Esophagus muscularis mucosa (tissue), 4 donors: ENCODE measurements at regions not wholly inside any gene's neighbourhood (a gene's known extent, or its start where the extent isn't known, plus 50 kb on each side); places are given as distances from the start of the nearest gene placed in this dataset.

Experiments used
- DNase-seq: peaks from one replicate; pipeline ENCODE4 v3.0.0-alpha.2; 2017; ENCODE audit errors: extremely low spot score
- H3K27ac ChIP-seq, 4 donors: fragments of 200-600 bp; sonication (generic); replicated peaks in 1 of 4; 1 replicate in 3 of 4; 2 replicates in 1 of 4; pipeline ENCODE4 v1.5.1; 2016 to 2019; ENCODE audit warnings: mild to moderate bottlenecking in 1 of 4
- H3K27me3 ChIP-seq, 4 donors: fragments of 200-600 bp; sonication (generic); one replicate each; pipeline versions ENCODE4 v1.5.1 to v1.6.0; 2016 to 2019
- H3K36me3 ChIP-seq, 4 donors: fragments of 200-600 bp; sonication (generic); one replicate each; pipeline ENCODE4 v1.5.1; 2016 to 2019
- H3K4me1 ChIP-seq, 4 donors: fragments of 200-600 bp; sonication (generic); one replicate each; pipeline ENCODE4 v1.5.1; 2016 to 2019
- H3K4me3 ChIP-seq, 4 donors: fragments of 200-600 bp; sonication (generic); 1 replicate in 2 of 4; 2 replicates in 2 of 4; pipeline ENCODE4 v1.5.1; 2016 to 2019; ENCODE audit warnings: mild to moderate bottlenecking in 4 of 4, moderate library complexity in 1 of 4
- H3K9me3 ChIP-seq, 4 donors: fragments of 200-600 bp; sonication (generic); 1 replicate in 3 of 4; 2 replicates in 1 of 4; pipeline ENCODE4 v1.5.1; 2016 to 2019
- EP300 ChIP-seq: sonication (generic); formaldehyde crosslinking; IDR thresholded peaks from one replicate; pipeline ENCODE4 v1.6.1; 2017; ENCODE audit warnings: antibody characterized with exemption
- POLR2A ChIP-seq: fragments of 450-650 bp; IDR thresholded peaks from one replicate; pipeline ENCODE4 v1.6.1; 2017; ENCODE audit warnings: antibody characterized with exemption, moderate library complexity, mild to moderate bottlenecking, low read depth
- POLR2AphosphoS5 ChIP-seq, 2 donors: sonication (generic); formaldehyde crosslinking; IDR thresholded peaks; one replicate each; pipeline ENCODE4 v1.6.1; 2017; ENCODE audit warnings: antibody characterized with exemption in 2 of 2
- WGBS: methylation state at CpG from one replicate; pipeline ENCODE4 v1.1.5; 2018; 5-methylcytosine and 5-hydroxymethylcytosine counted together
- intact Hi-C: fragments of 100-400 bp; cut with DNase I; formaldehyde crosslinking; loops from one replicate; pipeline ENCODE4 v1.15.1; 2023
- TF ChIP-seq, protein P1 (sequence below), 3 experiments: fragments of 200-600 bp in 2 of 3; fragments of 450-650 bp in 1 of 3; sonication (generic) in 2 of 3; IDR thresholded peaks; one replicate each; pipeline ENCODE4 v1.5.1; 2017 to 2019; ENCODE audit warnings: antibody characterized with exemption in 3 of 3, mild to moderate bottlenecking in 2 of 3, moderate library complexity in 1 of 3

DNA sequence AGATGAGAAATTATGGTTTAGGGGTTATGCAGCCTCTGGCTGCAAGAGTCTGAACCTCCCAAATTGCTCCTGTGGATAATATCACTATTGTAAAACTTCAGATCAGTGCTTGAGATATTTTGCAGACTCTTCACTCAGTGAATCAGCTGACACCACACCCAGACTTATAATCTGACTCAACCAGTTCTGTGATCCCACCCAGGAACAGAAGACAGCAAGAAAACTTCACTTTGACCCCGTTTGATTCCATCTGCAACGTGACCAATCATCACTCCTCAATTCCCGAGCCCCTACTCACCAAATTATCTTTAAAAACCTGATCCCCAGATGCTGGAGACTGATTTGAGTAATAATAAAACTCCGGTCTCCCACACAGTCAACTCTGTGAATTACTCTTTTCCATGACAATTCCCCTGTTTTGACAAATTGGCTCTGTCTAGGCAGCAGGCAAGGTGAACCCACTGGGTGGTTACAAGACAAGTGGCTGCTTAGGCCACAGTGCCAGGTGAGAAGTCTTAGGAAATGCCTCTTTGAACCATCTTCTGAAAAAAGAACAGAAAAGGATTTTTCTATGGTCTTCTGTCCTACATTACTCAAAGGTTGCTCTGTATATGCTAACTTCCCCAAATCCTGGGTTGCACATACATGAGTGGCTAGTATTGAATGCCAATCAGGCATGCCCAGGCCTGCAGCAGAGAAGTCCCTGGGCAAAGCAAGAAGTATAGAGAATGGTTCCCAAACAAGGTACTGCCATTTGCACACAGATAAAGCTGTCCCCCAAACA, 588.0 kb downstream of the PRELID2 start:
- TF ChIP-seq, protein P1, sequence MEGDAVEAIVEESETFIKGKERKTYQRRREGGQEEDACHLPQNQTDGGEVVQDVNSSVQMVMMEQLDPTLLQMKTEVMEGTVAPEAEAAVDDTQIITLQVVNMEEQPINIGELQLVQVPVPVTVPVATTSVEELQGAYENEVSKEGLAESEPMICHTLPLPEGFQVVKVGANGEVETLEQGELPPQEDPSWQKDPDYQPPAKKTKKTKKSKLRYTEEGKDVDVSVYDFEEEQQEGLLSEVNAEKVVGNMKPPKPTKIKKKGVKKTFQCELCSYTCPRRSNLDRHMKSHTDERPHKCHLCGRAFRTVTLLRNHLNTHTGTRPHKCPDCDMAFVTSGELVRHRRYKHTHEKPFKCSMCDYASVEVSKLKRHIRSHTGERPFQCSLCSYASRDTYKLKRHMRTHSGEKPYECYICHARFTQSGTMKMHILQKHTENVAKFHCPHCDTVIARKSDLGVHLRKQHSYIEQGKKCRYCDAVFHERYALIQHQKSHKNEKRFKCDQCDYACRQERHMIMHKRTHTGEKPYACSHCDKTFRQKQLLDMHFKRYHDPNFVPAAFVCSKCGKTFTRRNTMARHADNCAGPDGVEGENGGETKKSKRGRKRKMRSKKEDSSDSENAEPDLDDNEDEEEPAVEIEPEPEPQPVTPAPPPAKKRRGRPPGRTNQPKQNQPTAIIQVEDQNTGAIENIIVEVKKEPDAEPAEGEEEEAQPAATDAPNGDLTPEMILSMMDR (IDR thresholded peaks at IDR 0.05): no peak
- no peaks in the 10 kb centered on the region for H3K27me3 ChIP-seq
- H3K4me1 ChIP-seq: peaks cover 0 to 9% (median 4%) of the 10 kb centered on the region in 4 donors
- no peaks in the 10 kb centered on the region for H3K36me3 ChIP-seq
- intact Hi-C loops: no loop called here
- 57% methylated on average over 4 of the region's 4 CpGs for WGBS
- DNase-seq: no peak
- H3K4me3 ChIP-seq: no peak overlapping the region
- no peak overlapping the region for H3K27ac ChIP-seq
- H3K9me3 ChIP-seq: no peaks in the 10 kb centered on the region

DNA sequence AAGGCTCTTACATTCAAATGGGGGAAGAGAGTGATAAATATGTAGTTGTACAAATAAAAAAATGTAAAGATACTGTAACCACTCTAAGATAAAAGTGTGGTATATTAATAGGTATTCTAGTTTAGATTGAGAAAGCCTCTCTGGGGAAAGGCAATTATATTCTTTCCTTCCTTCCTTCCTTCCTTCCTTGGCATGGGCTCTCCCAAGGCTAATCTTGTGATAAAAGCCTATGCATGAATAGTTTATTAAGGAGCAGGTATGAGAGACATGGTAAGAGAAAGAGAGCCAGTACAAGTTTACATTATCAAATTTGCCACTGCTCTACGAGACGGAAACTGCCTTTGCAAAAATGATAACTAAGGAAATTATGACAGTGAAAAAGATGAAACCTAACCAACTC, 588.8 kb downstream of the PRELID2 start:
- peaks cover 0 to 9% (median 4%) of the 10 kb centered on the region in 4 donors for H3K4me1 ChIP-seq
- no peaks in the 10 kb centered on the region for H3K36me3 ChIP-seq
- no peak overlapping the region for H3K27ac ChIP-seq
- no peaks in the 10 kb centered on the region for H3K27me3 ChIP-seq
- intact Hi-C loops: no loop called here
- H3K9me3 ChIP-seq: no peaks in the 10 kb centered on the region
- H3K4me3 ChIP-seq: no peak overlapping the region
- TF ChIP-seq, protein P1 (IDR thresholded peaks at IDR 0.05): no peak
- no peak for TF ChIP-seq EP300
- no peak for TF ChIP-seq POLR2A
- no peak for TF ChIP-seq POLR2AphosphoS5 (IDR thresholded peaks at IDR 0.05)
- DNase-seq: no peak
- WGBS: 82% methylated on average over 2 of the region's 2 CpGs

DNA sequence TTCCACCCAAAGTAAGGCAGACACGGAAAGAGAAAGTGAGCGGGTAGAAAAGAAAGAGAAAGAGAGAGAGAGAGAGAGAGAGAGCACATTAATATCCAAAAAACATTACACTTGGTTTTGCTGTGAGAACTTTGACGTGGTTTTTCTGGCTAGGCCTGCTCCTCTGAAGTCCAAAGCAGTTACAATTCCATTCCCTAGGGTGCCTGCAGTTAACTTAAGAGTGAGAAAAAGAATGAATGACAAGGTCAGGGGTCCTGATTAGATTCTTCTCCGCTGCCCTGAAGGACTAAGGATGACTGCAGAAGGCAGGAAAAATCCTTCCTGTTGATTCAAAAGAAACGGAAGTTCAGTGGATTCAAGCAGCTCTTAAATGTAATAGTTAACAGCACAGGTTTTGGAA, 589.8 kb downstream of the PRELID2 start:
- Histone ChIP-seq H3K4me3 (peak overlapping the region in 1 of 4 donors; percentile 9), H3K9me3 (no peaks in the 10 kb centered on the region), H3K36me3 (no peaks in the 10 kb centered on the region), H3K4me1 (peaks cover 0 to 9% (median 4%) of the 10 kb centered on the region in 4 donors), H3K27me3 (no peaks in the 10 kb centered on the region), H3K27ac (no peak overlapping the region)
- WGBS: 43% methylated on average over 5 of the region's 5 CpGs
- intact Hi-C loops: no loop called here
- no peak for DNase-seq
- TF ChIP-seq POLR2A: no peak
- TF ChIP-seq POLR2AphosphoS5 (IDR thresholded peaks at IDR 0.05): no peak
- TF ChIP-seq, protein P1 (IDR thresholded peaks at IDR 0.05): no peak
- TF ChIP-seq EP300: no peak

DNA sequence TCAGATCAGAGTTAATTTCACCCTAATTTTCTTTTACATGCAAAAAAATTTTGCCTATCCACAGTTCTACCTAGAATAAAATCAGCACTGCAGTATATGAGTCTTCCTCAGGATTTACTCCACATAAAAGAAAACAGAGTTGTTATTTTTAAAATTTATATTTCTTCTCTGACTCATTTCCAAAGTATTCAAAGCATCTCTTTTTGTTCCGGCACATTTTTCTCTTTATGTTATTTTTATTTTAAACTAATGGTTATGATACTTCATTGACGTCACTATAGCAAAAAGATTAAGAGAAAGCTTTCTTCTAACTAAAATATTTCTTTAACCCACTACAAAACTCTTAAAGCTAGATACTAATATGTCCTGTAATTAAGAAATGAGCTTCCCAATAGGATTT, 590.4 kb downstream of the PRELID2 start:
- intact Hi-C loops: no loop called here
- Histone ChIP-seq H3K4me1 (peaks cover 0 to 9% (median 4%) of the 10 kb centered on the region in 4 donors), H3K4me3 (no peak overlapping the region), H3K9me3 (no peaks in the 10 kb centered on the region), H3K27me3 (no peaks in the 10 kb centered on the region), H3K36me3 (no peaks in the 10 kb centered on the region), H3K27ac (no peak overlapping the region)
- DNase-seq: no peak
- TF ChIP-seq POLR2AphosphoS5 (IDR thresholded peaks at IDR 0.05) (no peak), POLR2A (no peak), EP300 (no peak)
- TF ChIP-seq, protein P1 (IDR thresholded peaks at IDR 0.05): no peak
- 27% methylated on average over 2 of the region's 2 CpGs for WGBS

DNA sequence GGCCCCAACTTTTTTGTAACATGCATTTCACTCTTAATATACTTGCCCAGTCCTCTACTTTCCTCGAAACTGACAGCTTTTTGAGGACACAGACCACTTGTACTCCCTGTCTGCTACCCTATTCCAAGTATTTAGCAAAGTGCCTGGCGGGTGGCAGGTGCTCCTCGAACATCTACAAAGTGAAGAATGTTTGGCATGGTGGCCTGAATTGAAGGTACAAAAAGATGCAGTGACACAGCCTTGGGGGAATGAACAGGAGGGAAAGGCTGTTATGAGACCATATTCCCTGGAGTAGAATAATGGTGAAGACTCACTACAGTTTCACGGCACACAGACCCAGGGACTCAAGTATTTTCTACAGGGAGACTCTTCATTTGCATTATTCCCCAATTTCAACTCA, 590.9 kb downstream of the PRELID2 start:
- peaks cover 0 to 9% (median 4%) of the 10 kb centered on the region in 4 donors for H3K4me1 ChIP-seq
- no peaks in the 10 kb centered on the region for H3K9me3 ChIP-seq
- H3K27ac ChIP-seq: no peak overlapping the region
- WGBS: 97% methylated on average over 4 of the region's 4 CpGs
- intact Hi-C loops: no loop called here
- no peaks in the 10 kb centered on the region for H3K27me3 ChIP-seq
- no peak for TF ChIP-seq EP300
- TF ChIP-seq POLR2AphosphoS5 (IDR thresholded peaks at IDR 0.05): no peak
- no peak for TF ChIP-seq POLR2A
- TF ChIP-seq, protein P1 (IDR thresholded peaks at IDR 0.05): no peak
- DNase-seq: no peak
- H3K4me3 ChIP-seq: no peak overlapping the region
- H3K36me3 ChIP-seq: no peaks in the 10 kb centered on the region
